Stimulated activated CD4-positive, alpha-beta T cell treated with anti-CD3 and anti-CD28 coated beads, Interleukin-2, amount 100 ng/mL, for 24 hours (primary cell): ENCODE measurements at regions not wholly inside any gene's neighbourhood (a gene's known extent, or its start where the extent isn't known, plus 50 kb on each side); places are given as distances from the start of the nearest gene placed in this dataset.

Experiments used
- DNase-seq, 2 donors: peaks; one replicate each; pipeline ENCODE4 v3.0.0-alpha.2; 2020

DNA sequence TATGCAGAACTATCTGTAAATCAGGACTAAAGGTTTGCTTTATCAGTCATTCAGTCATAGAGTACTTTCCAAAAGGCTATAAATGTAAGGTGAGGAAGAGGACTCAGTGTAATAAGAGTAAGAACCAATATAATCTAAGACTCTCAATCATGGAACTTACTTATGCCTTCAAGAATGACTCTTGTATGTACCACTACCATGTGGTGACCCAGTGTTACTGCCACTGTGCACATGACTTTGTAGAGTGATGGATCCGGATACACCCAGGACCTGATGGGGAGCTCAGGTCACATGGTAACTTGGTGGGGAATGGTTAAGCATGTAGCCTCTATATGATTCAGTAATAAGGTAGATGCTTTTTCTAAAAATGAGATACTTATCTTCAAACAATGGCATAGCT, 2099.8 kb downstream of the MRPL39 start:
- no peak for DNase-seq

DNA sequence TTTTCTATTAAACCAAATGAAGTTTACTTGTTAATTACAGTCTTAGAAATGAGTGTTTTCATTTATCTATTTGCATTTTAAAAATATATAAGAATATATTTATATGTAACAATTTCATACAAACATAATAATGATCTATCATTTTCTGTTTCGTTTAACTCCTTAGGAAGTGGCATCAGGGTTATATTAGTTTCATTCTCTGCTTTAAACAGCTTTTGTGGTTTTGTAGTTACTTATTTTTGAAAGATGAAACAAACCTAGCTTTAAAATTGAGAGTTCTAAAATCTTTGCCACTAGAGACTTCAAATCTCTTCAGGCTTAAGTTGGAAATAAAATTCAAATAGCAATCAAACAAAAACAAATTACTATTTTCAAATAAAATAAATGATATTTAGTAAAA, 2110.6 kb downstream of the MRPL39 start:
- no peak for DNase-seq

DNA sequence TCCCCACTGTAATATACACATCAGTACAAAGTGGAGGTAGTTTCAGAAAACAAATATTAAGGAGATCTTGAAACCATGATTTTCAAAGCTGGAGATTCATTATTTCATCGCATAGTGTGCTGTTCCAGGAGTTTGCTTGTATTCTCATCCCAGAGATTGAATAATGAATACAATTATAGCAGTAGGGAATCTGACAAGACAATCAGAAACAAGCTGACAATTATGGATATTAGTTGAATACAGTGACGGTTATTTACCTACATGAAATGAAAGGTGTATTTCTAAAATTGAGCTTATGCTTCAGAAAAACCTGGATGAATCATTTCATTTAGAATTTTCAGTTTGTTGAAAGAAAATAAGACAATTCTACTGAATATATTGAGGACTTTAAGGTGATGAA, 2119.0 kb downstream of the MRPL39 start:
- no peak for DNase-seq

DNA sequence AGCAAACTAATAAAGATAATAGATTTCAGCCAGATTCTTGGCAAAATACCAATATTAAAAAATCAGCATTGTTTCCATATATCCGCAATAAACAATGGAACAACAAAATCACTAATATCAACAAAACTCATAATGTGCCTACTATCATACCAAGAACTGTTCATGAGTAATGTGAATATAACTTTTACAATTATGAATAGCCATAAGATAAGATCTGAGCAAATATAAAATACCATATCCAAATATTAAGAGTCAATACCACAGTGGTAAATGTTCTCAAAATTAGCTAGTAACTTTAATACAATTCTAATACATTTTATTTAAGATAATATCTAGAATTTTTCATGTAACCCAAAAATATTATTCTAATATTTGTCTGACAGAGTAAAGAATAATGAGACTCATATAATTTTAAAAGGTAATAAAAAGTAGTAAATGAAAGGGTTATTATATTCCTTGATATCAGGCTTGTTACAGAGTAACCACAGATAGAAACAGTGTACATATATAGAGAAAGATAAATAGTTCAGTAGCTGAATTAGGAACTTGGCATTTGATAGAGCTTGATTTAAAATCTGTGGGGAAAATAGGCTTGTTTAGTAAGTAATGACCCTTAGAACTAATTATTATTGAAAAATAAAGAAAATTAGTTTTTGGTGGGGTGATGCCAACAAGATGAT, 2126.6 kb downstream of the MRPL39 start:
- no peak for DNase-seq

DNA sequence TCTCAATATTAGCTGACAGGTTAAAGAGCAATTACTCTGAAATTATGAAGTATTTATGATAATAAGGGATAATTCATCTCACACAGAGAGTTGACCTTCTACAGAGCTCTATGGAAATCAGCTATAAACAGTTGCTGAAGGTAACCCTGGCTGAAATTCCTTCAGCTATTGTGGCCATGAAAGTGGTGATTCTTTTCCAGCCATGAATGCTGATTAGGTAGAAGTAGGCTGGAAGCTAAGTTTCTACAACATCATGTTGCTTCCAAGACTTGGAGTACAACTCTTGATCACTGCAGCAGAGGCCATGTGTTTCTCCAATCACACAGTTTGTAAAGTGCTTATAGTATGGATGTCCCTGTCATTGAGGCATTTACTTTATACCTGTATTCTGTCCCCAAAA, 2128.9 kb downstream of the MRPL39 start:
- no peak for DNase-seq

DNA sequence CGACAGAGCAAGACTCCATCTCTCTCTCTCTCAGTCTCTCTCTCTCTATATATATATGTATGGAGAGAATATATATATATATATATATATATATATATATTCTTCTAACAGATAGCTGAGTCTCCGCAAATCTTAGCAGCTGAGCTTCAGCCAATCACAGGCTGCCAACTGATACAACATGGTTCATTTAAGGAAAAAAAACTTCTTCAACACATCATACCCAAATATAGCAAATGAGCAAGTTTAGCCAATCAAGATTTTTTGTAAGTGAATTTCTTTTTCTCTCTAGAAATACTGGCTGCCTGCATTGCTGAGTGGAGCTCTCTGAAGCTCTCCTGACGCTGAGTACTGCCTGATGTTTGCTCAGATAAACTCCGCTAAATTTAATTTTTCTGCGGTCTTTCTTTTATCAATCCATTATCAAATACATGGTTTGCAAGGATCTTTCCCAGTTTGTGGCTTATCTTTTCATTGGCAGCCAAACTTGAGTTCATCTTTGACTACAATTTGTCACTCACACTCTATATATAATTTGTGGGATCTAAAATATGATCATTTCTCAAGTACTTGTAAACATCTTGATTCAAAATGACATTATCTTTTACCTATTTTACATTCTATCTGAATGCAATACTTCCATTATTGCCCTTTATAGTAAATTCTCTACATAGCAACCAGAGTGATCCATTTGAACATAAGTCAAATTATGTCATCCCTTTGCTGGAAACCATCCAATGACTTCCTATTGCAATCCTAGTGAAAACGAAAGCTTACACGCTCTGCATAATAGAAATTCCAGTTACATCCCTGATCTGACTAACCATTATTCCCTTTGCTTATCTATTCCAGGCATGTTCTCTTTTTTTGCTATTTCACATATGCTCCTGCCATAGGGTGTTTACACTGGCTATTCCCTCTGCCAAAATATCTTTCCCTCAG, 2131.7 kb downstream of the MRPL39 start:
- no peak for DNase-seq

DNA sequence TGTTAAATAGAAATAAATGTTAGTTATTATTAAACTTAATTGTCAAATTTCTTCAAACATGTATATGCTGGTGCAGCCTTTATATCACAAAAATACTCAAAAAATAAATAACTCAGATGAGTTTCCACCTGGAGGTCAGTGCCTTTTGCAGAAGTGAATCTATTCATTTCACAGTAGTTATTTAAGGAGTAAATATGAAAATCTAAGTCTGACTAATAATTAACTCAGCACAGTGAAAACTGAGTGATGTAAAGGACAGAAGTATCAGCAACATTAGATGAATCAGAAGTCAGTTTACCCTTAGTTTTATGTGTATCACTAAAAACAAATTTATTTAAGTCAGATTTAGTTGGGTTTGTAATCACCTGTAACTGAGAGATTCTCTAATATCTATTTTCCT, 2135.4 kb downstream of the MRPL39 start:
- DNase-seq, result no peak

DNA sequence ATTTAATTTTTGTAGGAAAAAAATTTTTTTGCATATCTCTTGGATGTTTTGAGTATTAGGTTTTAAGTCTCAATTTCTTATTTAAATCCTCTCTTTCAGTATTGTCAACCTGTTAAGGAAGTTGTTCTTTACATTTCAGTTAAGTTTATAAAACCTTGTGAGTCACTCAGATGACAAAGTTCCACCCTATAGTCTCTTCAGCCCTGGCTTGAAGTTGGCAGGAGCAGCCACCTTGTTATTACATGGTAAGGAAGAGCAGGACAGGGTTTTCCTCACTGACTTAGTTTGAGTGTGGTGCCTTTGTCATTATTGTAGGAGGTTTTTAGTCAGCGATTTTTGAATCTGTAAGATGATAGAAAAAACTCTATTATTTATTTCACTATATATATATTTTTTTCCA, 2143.9 kb downstream of the MRPL39 start:
- no peak for DNase-seq

DNA sequence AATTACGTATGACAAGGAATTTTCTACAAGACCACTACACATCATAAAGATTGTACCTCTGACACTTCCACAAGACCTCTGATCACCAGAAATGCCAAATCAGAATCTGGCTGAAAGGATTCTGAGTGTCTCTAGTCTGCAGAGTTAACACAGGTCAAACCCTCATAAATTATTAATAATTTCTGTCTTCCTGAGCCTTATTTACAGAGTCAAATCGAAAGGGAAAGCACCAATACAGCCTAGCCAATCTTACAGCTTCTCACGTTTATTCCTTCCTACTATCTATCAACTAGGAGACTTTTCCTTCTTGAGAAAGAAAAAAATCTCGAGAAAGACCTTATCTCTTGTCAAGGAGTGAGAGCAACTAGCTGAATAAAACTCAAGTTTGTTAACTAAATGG, 2151.6 kb downstream of the MRPL39 start:
- no peak for DNase-seq

DNA sequence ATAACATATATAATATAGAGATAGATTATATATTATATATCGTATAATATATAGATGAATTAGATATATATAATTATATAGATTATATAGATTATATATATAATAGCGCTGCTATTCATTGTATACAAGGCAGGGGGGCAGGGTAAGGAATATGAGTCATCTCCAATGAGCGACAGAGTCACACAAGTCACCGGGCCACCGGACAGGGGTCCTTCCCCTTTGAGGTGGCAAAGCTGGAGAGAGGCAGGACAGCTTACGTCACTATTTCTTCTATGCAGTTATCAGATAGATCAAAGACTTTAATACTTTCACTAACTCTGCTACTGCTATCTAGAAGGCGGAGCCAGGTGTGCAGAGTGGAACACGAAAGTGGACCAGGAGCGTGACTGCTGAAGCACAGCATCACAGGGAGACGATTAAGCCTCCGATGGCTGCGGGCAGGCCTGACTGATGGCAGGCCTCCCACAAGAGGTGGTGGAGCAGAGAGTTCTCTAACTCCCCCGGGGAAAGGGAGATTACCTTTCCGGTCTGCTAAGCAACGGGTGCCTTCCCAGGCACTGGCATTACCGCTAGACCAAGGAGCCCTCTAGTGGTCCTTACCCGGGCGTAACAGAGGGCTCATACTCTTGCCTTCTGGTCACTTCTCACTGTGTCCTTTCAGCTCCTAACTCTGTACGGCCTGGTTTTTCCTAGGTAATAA, 2154.7 kb downstream of the MRPL39 start:
- peak in 1 of 2 donors; percentile 3 for DNase-seq

DNA sequence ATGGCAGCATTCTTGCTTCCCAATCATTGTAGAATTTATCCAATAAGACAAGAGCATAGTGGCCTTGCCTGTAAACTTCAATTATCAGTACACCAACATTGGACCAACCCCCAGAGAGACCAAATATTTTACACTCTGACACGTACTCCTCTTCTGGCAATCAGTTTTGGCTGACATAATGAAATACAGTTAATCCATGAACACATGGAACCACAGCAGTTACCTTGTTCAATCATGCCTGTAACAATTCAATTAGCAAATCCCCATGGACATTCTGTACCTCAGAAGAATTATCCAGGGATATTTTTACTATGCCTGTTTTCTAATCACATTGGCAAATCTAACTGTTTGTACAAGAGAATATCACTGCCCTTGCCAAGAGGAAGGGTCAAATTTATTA, 2162.0 kb downstream of the MRPL39 start:
- no peak for DNase-seq

DNA sequence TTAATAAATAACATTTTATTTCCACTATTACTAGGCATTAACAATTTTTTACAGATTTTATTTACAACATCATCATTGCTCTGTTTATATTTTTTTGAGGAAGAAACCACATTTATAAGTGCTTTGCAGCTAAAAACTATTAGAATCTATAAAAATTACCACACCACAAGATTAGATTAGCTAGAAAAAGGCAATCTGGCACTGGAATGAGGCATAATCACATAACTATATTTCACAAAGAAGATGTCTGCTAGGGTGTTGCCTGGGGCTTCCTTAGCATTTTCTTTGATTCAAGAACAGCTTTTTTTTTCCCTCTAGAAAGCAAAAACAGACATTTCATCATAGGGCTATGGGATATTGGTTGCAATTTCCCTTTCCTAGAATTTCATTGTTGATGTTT, 2169.2 kb downstream of the MRPL39 start:
- no peak for DNase-seq

DNA sequence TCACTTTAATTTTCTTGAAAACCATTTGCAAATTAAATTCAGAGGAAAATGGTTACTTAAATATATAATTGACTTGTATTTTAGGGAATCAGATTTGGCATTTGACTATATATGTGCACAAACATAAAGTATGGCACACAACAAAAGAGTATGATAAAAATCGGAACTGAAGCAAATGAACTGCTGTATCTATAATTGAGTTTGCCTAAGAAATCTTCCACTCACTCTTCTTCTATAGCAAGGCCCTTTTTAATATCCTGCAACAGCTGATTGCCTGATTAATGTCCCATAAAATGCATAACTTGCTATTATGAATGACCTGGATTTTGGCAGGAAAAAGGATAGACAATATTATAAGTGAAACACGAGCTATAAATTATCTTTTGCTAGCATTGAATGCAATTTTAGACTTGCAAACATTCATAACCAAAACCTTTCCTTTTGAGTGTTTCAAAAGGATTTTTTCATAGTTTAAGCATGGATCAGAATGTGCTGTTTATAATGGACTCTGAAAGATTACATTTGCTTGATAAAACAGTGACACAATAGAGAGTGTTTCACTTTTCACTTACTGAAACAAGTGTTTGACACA, 2204.3 kb downstream of the MRPL39 start:
- no peak for DNase-seq

DNA sequence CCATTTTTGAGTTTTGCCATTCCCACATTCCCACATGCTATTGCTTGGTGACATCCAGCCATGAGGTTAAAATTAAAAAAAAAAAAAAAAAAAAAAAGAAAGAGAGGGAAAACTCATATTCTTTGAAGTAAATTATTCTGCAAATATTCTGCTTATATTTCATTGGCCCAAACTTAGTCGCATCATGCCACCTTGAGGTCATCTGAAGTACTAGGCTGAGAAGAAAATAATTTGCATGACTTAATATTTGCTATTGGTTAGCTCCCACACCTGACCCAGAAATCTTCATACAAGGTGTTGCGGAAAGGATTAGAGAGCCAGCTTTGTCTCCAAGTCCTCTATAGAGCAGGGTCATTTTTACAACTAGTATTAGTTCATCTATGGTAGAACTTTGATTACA, 2206.0 kb downstream of the MRPL39 start:
- no peak for DNase-seq

DNA sequence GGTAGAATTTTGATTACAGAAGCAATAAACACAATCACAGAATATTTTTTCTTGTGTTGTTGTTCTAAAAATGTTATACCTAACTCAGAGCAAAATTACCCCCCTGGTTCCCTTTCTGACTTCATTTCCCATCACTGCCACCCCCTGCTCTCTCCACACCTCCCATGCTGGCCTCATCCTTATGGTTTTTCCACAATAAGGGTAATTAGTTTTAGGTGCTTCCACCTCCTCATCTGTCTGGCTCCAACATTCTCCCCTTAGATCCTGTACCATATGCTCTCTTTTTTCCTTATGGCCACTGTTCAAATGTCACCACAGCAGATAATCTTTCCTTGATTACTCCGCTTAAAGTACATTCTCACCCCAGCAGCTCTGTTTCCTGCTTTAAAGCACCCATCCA, 2208.6 kb downstream of the MRPL39 start:
- no peak for DNase-seq

DNA sequence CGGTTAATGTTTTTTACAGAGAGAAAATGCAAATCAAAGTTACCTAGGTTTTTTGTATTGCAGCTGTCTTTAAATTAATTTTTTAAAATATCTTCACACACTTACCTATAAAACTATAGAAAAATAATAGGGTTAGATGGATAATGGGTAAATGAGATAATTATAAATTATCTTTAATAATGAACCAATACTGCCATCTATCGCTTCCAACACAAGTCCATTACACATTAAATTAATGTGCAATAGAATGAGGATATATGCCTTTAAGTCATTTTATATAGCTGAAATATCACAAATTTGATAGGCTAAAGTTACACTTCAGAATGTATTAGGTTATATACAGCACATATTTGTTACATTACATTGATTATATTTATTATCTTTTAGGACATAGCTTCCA, 2212.8 kb downstream of the MRPL39 start:
- no peak for DNase-seq

DNA sequence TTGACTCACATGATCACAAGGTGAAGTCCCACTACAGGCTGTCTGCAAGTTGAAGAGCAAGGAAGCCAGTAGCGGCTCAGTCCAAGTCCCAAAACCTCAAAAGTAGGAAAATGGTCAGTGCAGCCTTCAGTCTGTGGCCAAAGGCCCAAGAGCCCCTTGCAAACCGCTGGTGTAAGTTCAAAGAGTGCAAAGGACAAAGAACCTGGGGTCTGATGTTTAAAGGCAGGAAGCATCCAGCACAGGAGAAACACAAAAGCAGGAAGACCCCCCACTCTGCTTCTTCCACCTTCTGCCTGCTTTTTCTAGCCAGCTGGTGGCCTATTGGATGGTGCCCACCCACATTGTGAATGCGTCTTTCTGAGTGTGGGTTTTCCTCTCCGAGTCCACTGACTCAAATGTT, 2222.6 kb downstream of the MRPL39 start:
- no peak for DNase-seq

DNA sequence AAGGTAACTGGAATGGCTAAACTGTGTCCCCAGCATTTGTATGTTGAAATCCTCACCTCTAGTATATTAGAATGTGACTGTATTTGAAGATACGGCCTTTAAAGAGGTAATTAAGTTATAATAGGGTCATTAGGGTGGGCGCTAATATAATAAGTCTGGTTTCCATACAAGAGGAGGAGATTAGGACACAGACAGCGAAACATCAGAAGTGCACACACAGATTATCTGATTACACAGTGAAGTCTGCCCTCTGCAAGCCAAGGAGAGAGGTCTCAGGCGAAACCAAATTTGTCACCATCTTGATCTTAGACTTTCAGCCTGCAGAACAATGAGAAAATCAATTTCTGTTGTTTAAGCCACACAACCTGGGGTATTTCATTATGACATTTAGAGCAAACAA, 2233.1 kb downstream of the MRPL39 start:
- no peak for DNase-seq

DNA sequence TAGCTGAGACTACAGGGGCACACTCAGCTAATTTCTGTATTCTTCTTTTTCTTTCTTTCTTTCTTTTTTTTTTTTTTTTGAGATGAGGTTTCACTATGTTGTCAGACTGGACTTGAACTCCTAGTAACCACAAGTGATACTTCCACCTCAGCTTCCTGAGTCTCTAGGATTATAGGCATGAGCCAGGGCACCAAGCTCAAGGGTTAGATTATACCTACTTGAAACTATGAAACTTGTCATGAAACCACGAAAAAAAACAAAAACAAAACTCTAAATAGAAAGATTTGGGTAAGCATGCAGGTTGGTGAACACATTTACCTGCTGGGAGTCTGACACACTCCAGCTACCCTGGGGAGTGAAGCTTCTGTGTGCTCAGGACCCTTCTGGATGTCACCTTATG, 2250.4 kb downstream of the MRPL39 start:
- no peak for DNase-seq

DNA sequence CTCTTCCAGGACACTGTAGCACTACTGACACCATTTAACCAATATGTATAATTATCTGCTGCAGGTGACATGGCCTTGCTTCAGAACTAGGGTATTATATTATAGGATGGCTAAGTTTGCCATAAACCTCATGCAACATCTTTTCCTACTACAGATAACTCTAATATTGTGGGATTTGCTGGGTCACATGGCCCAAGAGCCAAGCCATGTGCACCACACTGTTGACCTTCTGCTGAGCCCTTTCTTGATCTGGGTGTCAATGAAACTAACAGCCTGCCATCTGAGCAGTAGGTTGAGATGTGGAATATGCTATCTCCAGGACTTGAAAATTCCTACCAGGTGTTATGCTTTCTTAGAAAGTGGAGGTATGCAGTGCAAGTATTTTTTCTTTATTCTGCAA, 2291.1 kb downstream of the MRPL39 start:
- DNase-seq, result no peak

DNA sequence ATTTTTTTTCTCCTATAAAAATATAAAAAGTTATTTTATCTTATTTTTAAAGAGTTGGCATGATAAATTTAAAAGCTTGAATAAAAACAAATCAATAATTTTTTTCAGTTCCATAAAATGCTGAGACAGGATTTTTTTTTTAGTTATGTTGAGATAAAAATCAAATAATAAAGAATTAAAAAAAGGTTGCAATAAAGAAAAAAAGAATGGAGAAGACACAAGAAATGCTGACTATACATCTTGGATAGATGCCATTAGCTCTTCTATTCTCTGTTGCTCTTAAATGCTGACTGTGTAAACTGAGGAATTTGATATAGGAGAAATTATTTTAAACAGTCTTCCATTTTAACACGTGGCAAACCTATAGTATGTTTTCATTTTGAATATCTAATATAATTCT, 2298.5 kb downstream of the MRPL39 start:
- no peak for DNase-seq

DNA sequence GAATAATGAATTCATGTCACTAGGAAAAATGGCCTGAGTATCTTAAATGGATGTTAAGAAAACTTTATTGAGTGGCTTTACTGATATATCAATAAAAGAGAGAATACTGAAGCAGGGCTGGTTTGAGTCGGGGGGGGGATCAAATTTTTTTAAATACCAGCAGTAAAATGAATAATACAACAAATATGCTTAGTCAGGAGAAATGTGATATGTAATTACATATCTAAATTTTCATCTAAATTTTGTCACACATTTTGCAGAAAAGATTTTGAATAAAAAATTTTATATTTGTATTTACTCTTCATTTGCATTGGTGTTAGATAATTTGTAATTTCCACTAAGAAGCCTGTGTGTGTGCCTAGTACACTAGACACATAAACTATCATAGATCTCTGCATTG, 2300.2 kb downstream of the MRPL39 start:
- DNase-seq, result no peak

DNA sequence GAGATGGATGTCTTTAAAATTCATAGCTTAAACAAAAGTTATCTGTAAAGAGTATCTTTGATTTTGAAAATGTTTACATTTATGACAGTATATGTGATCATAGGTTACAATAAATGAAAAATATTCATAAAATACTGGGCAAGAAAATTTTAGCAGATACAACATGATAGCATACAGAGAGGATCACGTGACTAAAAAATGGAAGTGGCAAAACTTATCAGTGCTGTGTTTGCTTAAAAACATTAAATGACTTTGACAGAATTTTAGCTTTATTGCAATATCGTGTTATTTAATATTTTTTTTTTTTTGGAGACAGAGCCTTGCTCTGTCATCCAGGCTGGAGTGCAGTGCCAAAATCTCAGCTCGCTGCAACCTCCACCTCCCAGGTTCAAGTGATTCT, 2294.1 kb downstream of the NCAM2 start:
- no peak for DNase-seq

DNA sequence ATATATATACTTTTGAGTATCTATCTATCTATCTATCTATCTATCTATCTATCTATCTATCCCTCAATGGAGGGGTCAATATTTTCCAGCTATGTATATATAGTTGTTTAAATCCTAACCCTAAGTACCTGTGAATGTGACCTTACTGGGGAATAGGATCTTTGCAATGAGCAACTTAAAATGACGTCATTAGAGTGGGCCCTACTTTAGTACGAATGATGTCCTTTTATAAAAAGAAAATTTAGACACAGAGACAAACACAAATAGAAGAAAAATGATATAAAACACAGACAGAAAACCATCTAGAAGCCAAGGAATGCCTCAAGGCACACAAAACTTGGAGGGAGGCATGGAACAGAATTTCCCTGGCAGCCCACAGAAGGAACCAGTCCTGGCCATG, 2283.7 kb downstream of the NCAM2 start:
- DNase-seq, result no peak
